Panc1 (cell line): ENCODE measurements at regions not wholly inside any gene's neighbourhood (a gene's known extent, or its start where the extent isn't known, plus 50 kb on each side); places are given as distances from the start of the nearest gene placed in this dataset.

ENCODE experiments used
- ATAC-seq: fragments of 200-7000 bp; cut with Tn5 transposase; 2 replicates; pipeline ENCODE4 v1.9.1; 2020; ENCODE audit warnings: mild to moderate bottlenecking, moderate library complexity
- BruUV-seq: library from RNA; stranded (reverse); fragments of 400-500 nt; replicated peaks from 2 replicates; lab custom pipeline; 2021; lab: Mats Ljungman, UMichigan
- CTCF ChIA-PET: fragments of 300-600 bp; sonication (Branson Sonifier 250); formaldehyde crosslinking; loops from one replicate; lab custom pipeline; 2022; ENCODE audit warnings: antibody characterized with exemption; lab: Charles Lee
- POLR2A ChIA-PET: fragments of 300-600 bp; sonication (Branson Sonifier 250); formaldehyde crosslinking; loops from one replicate; lab custom pipeline; 2022; ENCODE audit warnings: antibody characterized with exemption; lab: Charles Lee
- DNase-seq: peaks from one replicate; pipeline ENCODE4 v3.0.0-alpha.2; 2010; ENCODE audit warnings: low read depth, low spot score
- H3K27ac ChIP-seq: 2 replicates; pipeline ENCODE4 v1.5.1; 2011; ENCODE audit warnings: mild to moderate bottlenecking, low read length, inconsistent platforms
- H3K27me3 ChIP-seq: fragments of 200-500 bp; sonication (Bioruptor generic); 2 replicates; pipeline ENCODE4 v1.6.0; 2014; ENCODE audit warnings: low read length, inconsistent platforms; ENCODE audit not compliant: control insufficient read depth, insufficient read depth
- H3K36me3 ChIP-seq: fragments of 200-500 bp; sonication (Bioruptor generic); 2 replicates; pipeline ENCODE4 v1.5.1; 2014; ENCODE audit warnings: inconsistent platforms, mild to moderate bottlenecking, low read length, moderate library complexity; ENCODE audit not compliant: control insufficient read depth, insufficient read depth
- H3K4me1 ChIP-seq: 2 replicates; pipeline ENCODE4 v1.5.1; 2011; ENCODE audit warnings: inconsistent platforms, mild to moderate bottlenecking, low read length, moderate library complexity; ENCODE audit not compliant: control insufficient read depth, insufficient read depth
- H3K4me3 ChIP-seq, 2 experiments: 2 replicates each; pipeline ENCODE4 v1.5.1; 2011 to 2012; ENCODE audit warnings: low read depth in 2 of 2, low read length in 2 of 2, mild to moderate bottlenecking in 2 of 2, inconsistent platforms in 1 of 2, moderate library complexity in 1 of 2
- H3K9me3 ChIP-seq: fragments of 200-500 bp; sonication (Bioruptor generic); 2 replicates; pipeline ENCODE4 v1.5.1; 2014; ENCODE audit warnings: low read depth, mild to moderate bottlenecking, inconsistent platforms, low read length, moderate library complexity; ENCODE audit not compliant: control insufficient read depth, insufficient read depth
- POLR2AphosphoS5 ChIP-seq: IDR thresholded peaks from 2 replicates; pipeline ENCODE4 v1.6.1; 2012; ENCODE audit warnings: mild to moderate bottlenecking, low read depth, low read length, moderate library complexity
- SIN3A ChIP-seq: IDR thresholded peaks from 2 replicates; pipeline ENCODE4 v1.6.1; 2012; ENCODE audit warnings: low read depth, mild to moderate bottlenecking, low read length, moderate library complexity, borderline replicate concordance; ENCODE audit not compliant: insufficient read depth
- TCF7L2 ChIP-seq: IDR thresholded peaks from 2 replicates; pipeline ENCODE4 v1.6.1; 2011; ENCODE audit warnings: mild to moderate bottlenecking, low read depth, low read length, inconsistent platforms
- in situ Hi-C: cut with HindIII; loops from 2 replicates; pipeline ENCODE4 v1.10.0; 2016; ENCODE audit warnings: low sequenced_read_pairs, low pct_unique_long_range_greater_than_20kb
- intact Hi-C: fragments of 100-400 bp; cut with micrococcal nuclease; formaldehyde crosslinking; loops from one replicate; pipeline ENCODE4 v1.10.0; 2022; ENCODE audit not compliant: unreplicated experiment
- TF ChIP-seq, protein P1 (sequence below), 2 experiments: IDR thresholded peaks; 2 replicates each; pipeline ENCODE4 v1.6.1; 2011 to 2012; ENCODE audit warnings: low read depth in 2 of 2, control low read depth in 1 of 2, low read length in 1 of 2, mild to moderate bottlenecking in 1 of 2, moderate library complexity in 1 of 2; ENCODE audit not compliant: insufficient read depth in 1 of 2
- TF ChIP-seq, protein P2 (sequence below): fragments of 450-650 bp; IDR thresholded peaks from 2 replicates; pipeline ENCODE4 v1.5.1; 2017; ENCODE audit warnings: mild to moderate bottlenecking

DNA sequence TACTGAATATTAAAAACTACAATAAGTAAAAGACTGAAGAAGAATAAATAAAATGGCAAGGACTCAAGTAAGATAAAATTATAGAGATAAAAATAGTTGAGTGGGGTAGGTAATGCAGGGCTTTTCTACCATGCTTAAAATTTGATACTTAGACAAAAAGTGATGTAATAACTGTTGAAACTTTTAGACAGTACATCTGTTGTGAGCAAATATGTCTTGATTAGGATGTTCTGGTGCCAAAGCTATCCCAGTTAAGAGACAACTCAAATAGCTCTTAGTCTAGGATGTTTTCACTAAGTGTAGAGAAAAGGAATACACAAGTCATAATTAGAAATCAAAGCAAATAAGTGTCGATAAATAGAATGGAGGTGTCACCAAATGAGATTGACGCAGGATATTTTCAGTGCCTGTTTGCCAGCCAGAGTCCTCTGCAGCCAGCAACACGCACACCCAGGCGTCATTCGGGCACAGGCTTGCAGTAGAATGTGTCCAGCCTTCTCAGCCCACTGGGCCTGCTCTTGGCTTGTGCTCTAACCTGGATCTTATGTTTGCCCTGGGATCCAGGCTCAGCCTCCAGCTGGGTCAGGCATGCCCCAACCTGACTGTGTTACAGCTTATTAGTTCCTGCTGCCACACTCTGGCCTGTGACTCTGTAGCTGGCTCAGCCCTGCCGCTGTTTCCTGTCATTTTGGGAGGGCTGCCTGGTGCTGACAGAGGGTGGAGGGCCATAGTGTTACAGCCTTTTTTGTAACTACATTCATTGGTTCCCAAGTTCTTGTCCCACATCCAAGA is 766.2 kb downstream of the PCDH17 start:
- CTCF ChIA-PET, result no interaction called here
- no peak overlapping the region for H3K27ac ChIP-seq
- no peaks in the 10 kb centered on the region for H3K4me1 ChIP-seq
- no peaks in the 10 kb centered on the region for H3K27me3 ChIP-seq
- in situ Hi-C loops (no loop called here), intact Hi-C loops (no loop called here)
- POLR2A ChIA-PET, result no interaction called here
- DNase-seq (no peak), ATAC-seq (no peak)
- TF ChIP-seq SIN3A (no peak), TCF7L2 (no peak), POLR2AphosphoS5 (no peak)
- TF ChIP-seq, protein P1, sequence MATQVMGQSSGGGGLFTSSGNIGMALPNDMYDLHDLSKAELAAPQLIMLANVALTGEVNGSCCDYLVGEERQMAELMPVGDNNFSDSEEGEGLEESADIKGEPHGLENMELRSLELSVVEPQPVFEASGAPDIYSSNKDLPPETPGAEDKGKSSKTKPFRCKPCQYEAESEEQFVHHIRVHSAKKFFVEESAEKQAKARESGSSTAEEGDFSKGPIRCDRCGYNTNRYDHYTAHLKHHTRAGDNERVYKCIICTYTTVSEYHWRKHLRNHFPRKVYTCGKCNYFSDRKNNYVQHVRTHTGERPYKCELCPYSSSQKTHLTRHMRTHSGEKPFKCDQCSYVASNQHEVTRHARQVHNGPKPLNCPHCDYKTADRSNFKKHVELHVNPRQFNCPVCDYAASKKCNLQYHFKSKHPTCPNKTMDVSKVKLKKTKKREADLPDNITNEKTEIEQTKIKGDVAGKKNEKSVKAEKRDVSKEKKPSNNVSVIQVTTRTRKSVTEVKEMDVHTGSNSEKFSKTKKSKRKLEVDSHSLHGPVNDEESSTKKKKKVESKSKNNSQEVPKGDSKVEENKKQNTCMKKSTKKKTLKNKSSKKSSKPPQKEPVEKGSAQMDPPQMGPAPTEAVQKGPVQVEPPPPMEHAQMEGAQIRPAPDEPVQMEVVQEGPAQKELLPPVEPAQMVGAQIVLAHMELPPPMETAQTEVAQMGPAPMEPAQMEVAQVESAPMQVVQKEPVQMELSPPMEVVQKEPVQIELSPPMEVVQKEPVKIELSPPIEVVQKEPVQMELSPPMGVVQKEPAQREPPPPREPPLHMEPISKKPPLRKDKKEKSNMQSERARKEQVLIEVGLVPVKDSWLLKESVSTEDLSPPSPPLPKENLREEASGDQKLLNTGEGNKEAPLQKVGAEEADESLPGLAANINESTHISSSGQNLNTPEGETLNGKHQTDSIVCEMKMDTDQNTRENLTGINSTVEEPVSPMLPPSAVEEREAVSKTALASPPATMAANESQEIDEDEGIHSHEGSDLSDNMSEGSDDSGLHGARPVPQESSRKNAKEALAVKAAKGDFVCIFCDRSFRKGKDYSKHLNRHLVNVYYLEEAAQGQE (IDR thresholded peaks at IDR 0.05; ENCODE audit: insufficient read depth in 1 of 2, low read depth in 2 of 2, low read length in 1 of 2), result no peak
- TF ChIP-seq, protein P2, sequence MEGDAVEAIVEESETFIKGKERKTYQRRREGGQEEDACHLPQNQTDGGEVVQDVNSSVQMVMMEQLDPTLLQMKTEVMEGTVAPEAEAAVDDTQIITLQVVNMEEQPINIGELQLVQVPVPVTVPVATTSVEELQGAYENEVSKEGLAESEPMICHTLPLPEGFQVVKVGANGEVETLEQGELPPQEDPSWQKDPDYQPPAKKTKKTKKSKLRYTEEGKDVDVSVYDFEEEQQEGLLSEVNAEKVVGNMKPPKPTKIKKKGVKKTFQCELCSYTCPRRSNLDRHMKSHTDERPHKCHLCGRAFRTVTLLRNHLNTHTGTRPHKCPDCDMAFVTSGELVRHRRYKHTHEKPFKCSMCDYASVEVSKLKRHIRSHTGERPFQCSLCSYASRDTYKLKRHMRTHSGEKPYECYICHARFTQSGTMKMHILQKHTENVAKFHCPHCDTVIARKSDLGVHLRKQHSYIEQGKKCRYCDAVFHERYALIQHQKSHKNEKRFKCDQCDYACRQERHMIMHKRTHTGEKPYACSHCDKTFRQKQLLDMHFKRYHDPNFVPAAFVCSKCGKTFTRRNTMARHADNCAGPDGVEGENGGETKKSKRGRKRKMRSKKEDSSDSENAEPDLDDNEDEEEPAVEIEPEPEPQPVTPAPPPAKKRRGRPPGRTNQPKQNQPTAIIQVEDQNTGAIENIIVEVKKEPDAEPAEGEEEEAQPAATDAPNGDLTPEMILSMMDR, result no peak
- BruUV-seq, result no TSS peak
- no peaks in the 10 kb centered on the region for H3K9me3 ChIP-seq
- H3K36me3 ChIP-seq, result no peaks in the 10 kb centered on the region
- H3K4me3 ChIP-seq, result no peak overlapping the region

DNA sequence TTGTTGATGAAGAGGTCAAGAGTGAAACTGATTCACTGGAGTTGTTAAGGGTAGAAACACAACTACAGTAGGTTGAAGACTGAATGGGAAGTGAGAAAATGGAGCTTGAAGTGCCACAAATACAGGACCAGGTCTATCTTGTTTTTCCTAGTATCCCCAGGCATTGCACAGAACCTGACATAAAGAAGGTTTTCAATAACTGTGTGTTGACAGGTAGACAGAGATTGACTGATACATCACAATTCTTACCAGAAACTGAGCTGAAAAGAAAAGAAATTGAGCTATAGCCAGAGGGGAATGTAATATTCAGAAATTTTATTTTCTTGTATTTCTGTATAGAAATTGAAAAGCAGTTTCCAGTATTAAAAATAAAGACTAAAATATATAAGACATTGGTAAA is 767.7 kb downstream of the PCDH17 start:
- ATAC-seq, result no peak
- no peak for DNase-seq
- no TSS peak for BruUV-seq
- in situ Hi-C loops, result no loop called here
- TF ChIP-seq, protein P2, result no peak
- TF ChIP-seq, protein P1 (IDR thresholded peaks at IDR 0.05; ENCODE audit: insufficient read depth in 1 of 2, low read depth in 2 of 2, low read length in 1 of 2), result no peak
- TF ChIP-seq SIN3A, result no peak
- TF ChIP-seq TCF7L2, result no peak
- TF ChIP-seq POLR2AphosphoS5, result no peak
- Histone ChIP-seq H3K27me3 (no peaks in the 10 kb centered on the region), H3K27ac (no peak overlapping the region), H3K9me3 (no peaks in the 10 kb centered on the region), H3K36me3 (no peaks in the 10 kb centered on the region), H3K4me1 (no peaks in the 10 kb centered on the region), H3K4me3 (no peak overlapping the region)
- intact Hi-C loops, result no loop called here
- POLR2A ChIA-PET, result no interaction called here
- CTCF ChIA-PET, result no interaction called here
